Testis (tissue), 2 donors: ENCODE measurements at regions not wholly inside any gene's neighbourhood (a gene's known extent, or its start where the extent isn't known, plus 50 kb on each side); places are given as distances from the start of the nearest gene placed in this dataset.
"Not testable (repeated sequence)": the region's sequence is repeated elsewhere in the genome, so short reads cannot be mapped to it uniquely, and the experiment has no call there.

Source experiments
- DNase-seq: peaks from one replicate; pipeline ENCODE4 v3.0.0-alpha.2; 2019
- H3K27ac ChIP-seq, 2 donors: fragments of 200-600 bp; sonication (generic); one replicate each; pipeline ENCODE4 v1.5.1; 2019
- H3K27me3 ChIP-seq: fragments of 200-600 bp; sonication (generic); one replicate; pipeline ENCODE4 v1.5.1; 2019
- H3K36me3 ChIP-seq: fragments of 200-600 bp; sonication (generic); one replicate; pipeline ENCODE4 v1.5.1; 2017; ENCODE audit warnings: low read depth; ENCODE audit errors: missing control alignments
- H3K4me1 ChIP-seq: fragments of 200-600 bp; sonication (generic); one replicate; pipeline ENCODE4 v1.5.1; 2019
- H3K4me3 ChIP-seq, 2 donors: fragments of 200-600 bp; sonication (generic); one replicate each; pipeline ENCODE4 v1.5.1; 2017 to 2019
- H3K9me3 ChIP-seq: fragments of 200-600 bp; sonication (generic); one replicate; pipeline ENCODE4 v1.5.1; 2017
- POLR2A ChIP-seq: fragments of 450-650 bp; IDR thresholded peaks from one replicate; pipeline ENCODE4 v1.6.1; 2017; ENCODE audit warnings: antibody characterized with exemption, mild to moderate bottlenecking, moderate library complexity
- WGBS, 2 donors: methylation state at CpG; one replicate each; pipeline ENCODE4 v1.1.5; 2018; 5-methylcytosine and 5-hydroxymethylcytosine counted together
- intact Hi-C: fragments of 100-400 bp; cut with DNase I; formaldehyde crosslinking; loops from one replicate; pipeline ENCODE4 v1.15.1; 2023; ENCODE audit warnings: low total_unique reads
- TF ChIP-seq, protein P1 (sequence below), 3 experiments: fragments of 450-650 bp in 2 of 3; fragments of 200-600 bp in 1 of 3; sonication (generic) in 1 of 3; IDR thresholded peaks; one replicate each; pipeline ENCODE4 v1.5.1; 2016 to 2019; ENCODE audit warnings: antibody characterized with exemption in 3 of 3, mild to moderate bottlenecking in 2 of 3, moderate library complexity in 1 of 3

DNA sequence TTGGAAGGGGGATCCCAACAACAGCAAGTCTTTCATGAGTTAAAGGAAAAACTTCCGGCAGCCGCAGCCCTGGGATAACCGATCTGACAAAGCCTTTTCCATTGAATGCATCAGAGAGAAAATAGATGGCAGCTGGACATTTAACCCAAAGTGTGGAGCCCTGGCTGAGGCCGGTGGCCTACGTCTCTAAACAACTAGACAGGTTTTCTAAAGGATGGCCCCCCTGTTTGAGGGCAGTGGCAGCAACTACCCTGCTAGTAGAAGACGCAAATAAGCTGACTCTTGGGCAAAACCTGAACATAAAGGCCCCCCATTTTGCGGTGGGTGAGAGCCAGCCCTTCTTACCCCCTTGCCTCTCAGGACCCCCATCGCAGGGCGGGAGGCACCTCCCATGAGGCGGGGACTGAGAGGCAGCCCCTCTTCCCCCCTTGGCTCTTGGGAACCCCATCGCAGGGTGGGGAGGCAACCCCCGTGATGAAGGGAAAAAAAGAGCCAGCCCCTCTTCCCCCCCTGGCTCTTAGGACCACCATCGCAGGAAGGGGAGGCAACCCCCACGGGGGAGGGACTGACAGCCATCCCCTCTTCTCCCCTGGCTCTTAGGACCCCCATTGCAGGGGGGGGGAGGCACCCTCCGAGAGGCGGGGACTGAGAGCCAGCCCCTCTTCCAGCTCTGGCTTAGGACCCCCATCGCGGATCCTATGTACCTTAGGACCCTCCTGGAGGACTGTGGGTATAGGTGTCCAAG is 2422.9 kb upstream of the PCDH20 start:
- TF ChIP-seq, protein P1, sequence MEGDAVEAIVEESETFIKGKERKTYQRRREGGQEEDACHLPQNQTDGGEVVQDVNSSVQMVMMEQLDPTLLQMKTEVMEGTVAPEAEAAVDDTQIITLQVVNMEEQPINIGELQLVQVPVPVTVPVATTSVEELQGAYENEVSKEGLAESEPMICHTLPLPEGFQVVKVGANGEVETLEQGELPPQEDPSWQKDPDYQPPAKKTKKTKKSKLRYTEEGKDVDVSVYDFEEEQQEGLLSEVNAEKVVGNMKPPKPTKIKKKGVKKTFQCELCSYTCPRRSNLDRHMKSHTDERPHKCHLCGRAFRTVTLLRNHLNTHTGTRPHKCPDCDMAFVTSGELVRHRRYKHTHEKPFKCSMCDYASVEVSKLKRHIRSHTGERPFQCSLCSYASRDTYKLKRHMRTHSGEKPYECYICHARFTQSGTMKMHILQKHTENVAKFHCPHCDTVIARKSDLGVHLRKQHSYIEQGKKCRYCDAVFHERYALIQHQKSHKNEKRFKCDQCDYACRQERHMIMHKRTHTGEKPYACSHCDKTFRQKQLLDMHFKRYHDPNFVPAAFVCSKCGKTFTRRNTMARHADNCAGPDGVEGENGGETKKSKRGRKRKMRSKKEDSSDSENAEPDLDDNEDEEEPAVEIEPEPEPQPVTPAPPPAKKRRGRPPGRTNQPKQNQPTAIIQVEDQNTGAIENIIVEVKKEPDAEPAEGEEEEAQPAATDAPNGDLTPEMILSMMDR (IDR thresholded peaks at IDR 0.05), result no peak
- no peak for TF ChIP-seq POLR2A
- intact Hi-C loops, result no loop called here
- Histone ChIP-seq H3K9me3 (no peaks in the 10 kb centered on the region), H3K27me3 (no peaks in the 10 kb centered on the region), H3K36me3 (no peaks in the 10 kb centered on the region), H3K4me3 (peak overlapping the region in 1 of 2 donors; percentile 1), H3K4me1 (no peaks in the 10 kb centered on the region), H3K27ac (no peak overlapping the region)
- no peak for DNase-seq
- WGBS, 2 donors, result 72 to 79% methylated on average over 7 to 18 of the region's 18 CpGs

DNA sequence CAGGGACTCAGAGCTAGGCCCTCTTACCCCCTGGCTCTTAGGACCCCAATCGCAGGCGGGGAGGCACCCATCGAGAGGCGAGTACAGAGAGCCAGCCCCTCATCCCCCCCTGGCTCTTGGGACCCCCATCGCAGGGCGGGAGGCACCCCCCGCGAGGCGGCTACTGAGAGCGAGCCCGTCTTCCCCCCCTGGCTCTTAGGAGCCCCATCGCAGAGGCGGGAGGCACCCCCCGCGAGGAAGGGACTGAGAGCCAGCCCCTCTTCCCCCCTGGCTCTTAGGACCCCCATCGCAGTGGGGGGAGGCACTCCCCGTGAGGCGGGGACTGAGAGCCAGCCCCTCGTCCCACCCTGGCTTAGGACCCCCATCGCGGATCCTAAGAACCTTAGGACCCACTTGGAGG is 2422.1 kb upstream of the PCDH20 start:
- H3K27ac ChIP-seq, H3K4me1 ChIP-seq, H3K9me3 ChIP-seq, DNase-seq, H3K27me3 ChIP-seq, intact Hi-C loops, H3K36me3 ChIP-seq, H3K4me3 ChIP-seq: not testable (repeated sequence)
- 51 to 64% methylated on average over 4 to 13 of the region's 21 CpGs for WGBS, 2 donors

DNA sequence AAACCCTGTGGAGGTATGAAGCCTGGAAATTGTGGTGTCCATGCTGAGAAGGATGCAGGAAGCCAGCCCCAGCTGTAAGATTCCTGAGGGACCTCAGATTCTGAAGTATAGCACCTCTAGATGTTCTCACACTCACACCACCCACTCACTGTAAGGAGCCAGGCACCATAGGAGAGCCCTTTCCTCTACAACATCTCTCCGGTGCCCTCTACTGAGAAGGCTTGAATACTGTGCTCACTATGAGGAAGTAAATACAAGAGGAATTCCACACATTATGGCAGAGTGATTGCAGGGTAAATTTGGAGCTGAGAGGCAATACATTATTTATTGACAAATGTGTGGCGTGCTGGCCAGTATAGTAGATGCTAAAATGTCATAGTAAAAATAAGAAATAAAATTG is 2414.0 kb upstream of the PCDH20 start:
- DNase-seq, H3K4me1 ChIP-seq, H3K4me3 ChIP-seq, H3K27me3 ChIP-seq, H3K36me3 ChIP-seq, H3K27ac ChIP-seq, H3K9me3 ChIP-seq, intact Hi-C loops: not testable (repeated sequence)
- WGBS, 2 donors, result no CpG with 5 or more reads among the region's 2 CpGs

DNA sequence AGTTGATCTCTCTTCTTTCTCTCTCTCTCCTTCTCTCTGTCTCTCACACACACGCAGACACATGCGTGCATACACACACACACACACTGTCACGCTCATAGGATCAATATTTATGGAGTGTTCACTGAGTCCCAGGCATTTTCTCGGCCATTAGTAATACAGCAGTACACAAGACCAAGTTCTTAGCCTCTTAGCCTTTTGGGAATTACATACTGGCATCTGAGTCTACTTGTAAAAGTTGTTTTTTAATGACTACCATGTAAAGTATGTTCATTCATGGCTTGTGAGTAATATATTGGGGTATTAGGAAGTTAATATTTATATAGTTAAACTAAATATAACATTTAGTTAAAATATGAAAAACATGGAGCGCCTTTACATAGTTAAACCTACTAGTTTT is 2406.1 kb upstream of the PCDH20 start:
- intact Hi-C loops, DNase-seq, H3K36me3 ChIP-seq, H3K27me3 ChIP-seq, H3K9me3 ChIP-seq, H3K27ac ChIP-seq, H3K4me3 ChIP-seq, H3K4me1 ChIP-seq: not testable (repeated sequence)
- WGBS, 2 donors, result 86 to 87% methylated on average over 1 to 4 of the region's 5 CpGs

DNA sequence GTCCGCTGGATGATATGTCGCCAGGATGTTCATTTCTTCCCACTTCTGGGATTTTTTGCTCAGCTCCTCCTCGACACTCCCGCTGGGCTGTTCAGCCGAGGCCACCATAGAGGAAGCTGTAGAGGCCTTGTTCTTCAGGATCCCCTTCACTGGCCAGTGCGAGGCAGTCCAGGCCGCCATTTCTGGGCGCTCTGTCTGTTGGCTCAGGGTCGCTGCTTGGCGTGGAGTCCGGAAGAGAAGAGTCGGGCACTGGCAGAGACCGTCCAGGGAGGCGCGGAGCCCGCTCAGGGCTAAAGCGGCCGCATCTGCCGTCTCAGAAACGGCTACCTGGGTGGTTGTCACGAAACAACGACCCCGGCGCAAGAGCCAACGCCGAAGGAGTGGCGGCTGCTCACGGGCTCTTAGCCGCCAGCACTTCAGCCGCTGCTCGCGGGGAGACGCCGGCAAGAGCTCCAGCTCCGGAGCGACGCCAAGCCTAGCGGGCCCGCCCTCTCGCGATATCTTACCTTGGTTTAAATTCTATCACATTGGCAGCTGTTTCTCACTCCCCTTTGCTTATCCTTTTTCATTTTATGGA is 2395.9 kb upstream of the PCDH20 start:
- H3K4me1 ChIP-seq, H3K9me3 ChIP-seq, H3K36me3 ChIP-seq, H3K27me3 ChIP-seq, intact Hi-C loops: not testable (repeated sequence)
- Histone ChIP-seq H3K4me3 (peak overlapping the region; percentile 48 to 50), H3K27ac (peak overlapping the region; percentile 50 to 65)
- 59 to 78% methylated on average over 29 to 41 of the region's 41 CpGs for WGBS, 2 donors
- peak; percentile 49 for DNase-seq

DNA sequence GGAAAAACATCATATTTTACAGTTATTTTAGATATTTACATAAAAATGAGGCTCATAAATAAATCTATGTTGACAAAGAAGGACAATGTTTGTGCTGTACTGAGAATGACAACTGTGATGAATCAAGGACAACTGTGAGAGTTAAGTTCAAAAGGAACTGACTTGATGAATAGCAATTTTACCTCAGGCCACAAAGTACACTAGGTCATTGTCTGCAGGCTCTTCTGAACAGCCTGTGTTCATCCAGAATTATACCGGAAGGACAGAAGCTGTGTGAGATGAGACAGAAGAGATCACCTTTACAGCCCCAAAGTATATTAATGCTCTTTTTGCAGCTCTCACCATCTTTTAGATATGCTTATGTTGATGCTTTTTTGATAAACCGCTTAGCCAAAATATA is 2375.5 kb upstream of the PCDH20 start:
- H3K27ac ChIP-seq, H3K27me3 ChIP-seq, intact Hi-C loops, H3K4me1 ChIP-seq, H3K9me3 ChIP-seq, H3K36me3 ChIP-seq, H3K4me3 ChIP-seq, DNase-seq: not testable (repeated sequence)
- WGBS, 2 donors, result 93 to 95% methylated on average over 2 of the region's 2 CpGs

DNA sequence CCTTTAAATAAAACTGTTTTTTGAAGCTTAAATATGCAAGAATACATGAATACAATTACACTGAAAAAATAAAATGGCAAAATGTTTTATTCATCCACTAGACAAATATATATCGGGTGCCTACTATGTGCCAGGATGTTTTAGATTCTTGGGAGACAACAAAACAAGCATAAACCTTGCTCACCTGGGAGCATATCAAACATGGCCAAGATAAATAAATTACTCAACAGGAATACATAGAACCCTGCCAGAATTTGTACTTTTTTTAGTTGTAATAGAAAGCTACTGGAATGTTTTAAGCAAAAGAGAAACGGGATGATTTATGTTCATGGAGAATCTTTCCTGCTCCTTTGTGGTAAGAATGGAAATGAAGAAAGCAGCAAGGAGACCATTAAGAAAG is 2358.5 kb upstream of the PCDH20 start:
- Histone ChIP-seq H3K36me3 (no peaks in the 10 kb centered on the region), H3K4me3 (no peak overlapping the region), H3K4me1 (no peaks in the 10 kb centered on the region), H3K27ac (no peak overlapping the region), H3K9me3 (no peaks in the 10 kb centered on the region), H3K27me3 (no peaks in the 10 kb centered on the region)
- 66 to 68% methylated on average over 2 of the region's 2 CpGs for WGBS, 2 donors
- DNase-seq, result no peak
- TF ChIP-seq, protein P1 (IDR thresholded peaks at IDR 0.05), result no peak
- no peak for TF ChIP-seq POLR2A
- intact Hi-C loops, result no loop called here
